Esophagus muscularis mucosa (tissue), 4 donors: ENCODE measurements at regions not wholly inside any gene's neighbourhood (a gene's known extent, or its start where the extent isn't known, plus 50 kb on each side); places are given as distances from the start of the nearest gene placed in this dataset.
A peak's percentile ranks its signal among the peaks of the same experiment; 100 is the strongest.

Experiments
- DNase-seq: peaks from one replicate; pipeline ENCODE4 v3.0.0-alpha.2; 2017; ENCODE audit errors: extremely low spot score
- H3K27ac ChIP-seq, 4 donors: fragments of 200-600 bp; sonication (generic); replicated peaks in 1 of 4; 1 replicate in 3 of 4; 2 replicates in 1 of 4; pipeline ENCODE4 v1.5.1; 2016 to 2019; ENCODE audit warnings: mild to moderate bottlenecking in 1 of 4
- H3K27me3 ChIP-seq, 4 donors: fragments of 200-600 bp; sonication (generic); one replicate each; pipeline versions ENCODE4 v1.5.1 to v1.6.0; 2016 to 2019
- H3K36me3 ChIP-seq, 4 donors: fragments of 200-600 bp; sonication (generic); one replicate each; pipeline ENCODE4 v1.5.1; 2016 to 2019
- H3K4me1 ChIP-seq, 4 donors: fragments of 200-600 bp; sonication (generic); one replicate each; pipeline ENCODE4 v1.5.1; 2016 to 2019
- H3K4me3 ChIP-seq, 4 donors: fragments of 200-600 bp; sonication (generic); 1 replicate in 2 of 4; 2 replicates in 2 of 4; pipeline ENCODE4 v1.5.1; 2016 to 2019; ENCODE audit warnings: mild to moderate bottlenecking in 4 of 4, moderate library complexity in 1 of 4
- H3K9me3 ChIP-seq, 4 donors: fragments of 200-600 bp; sonication (generic); 1 replicate in 3 of 4; 2 replicates in 1 of 4; pipeline ENCODE4 v1.5.1; 2016 to 2019
- CTCF ChIP-seq, 3 experiments: fragments of 200-600 bp in 2 of 3; fragments of 450-650 bp in 1 of 3; sonication (generic) in 2 of 3; IDR thresholded peaks; one replicate each; pipeline ENCODE4 v1.5.1; 2017 to 2019; ENCODE audit warnings: antibody characterized with exemption in 3 of 3, mild to moderate bottlenecking in 2 of 3, moderate library complexity in 1 of 3
- EP300 ChIP-seq: sonication (generic); formaldehyde crosslinking; IDR thresholded peaks from one replicate; pipeline ENCODE4 v1.6.1; 2017; ENCODE audit warnings: antibody characterized with exemption
- POLR2A ChIP-seq: fragments of 450-650 bp; IDR thresholded peaks from one replicate; pipeline ENCODE4 v1.6.1; 2017; ENCODE audit warnings: antibody characterized with exemption, moderate library complexity, mild to moderate bottlenecking, low read depth
- POLR2AphosphoS5 ChIP-seq, 2 donors: sonication (generic); formaldehyde crosslinking; IDR thresholded peaks; one replicate each; pipeline ENCODE4 v1.6.1; 2017; ENCODE audit warnings: antibody characterized with exemption in 2 of 2
- WGBS: methylation state at CpG from one replicate; pipeline ENCODE4 v1.1.5; 2018; 5-methylcytosine and 5-hydroxymethylcytosine counted together
- intact Hi-C: fragments of 100-400 bp; cut with DNase I; formaldehyde crosslinking; loops from one replicate; pipeline ENCODE4 v1.15.1; 2023

- no peak overlapping the region for H3K4me3 ChIP-seq
- H3K36me3 ChIP-seq, result no peaks in the 10 kb centered on the region
- no peak for DNase-seq
- H3K27me3 ChIP-seq, result no peaks in the 10 kb centered on the region
- no peak overlapping the region for H3K27ac ChIP-seq
- WGBS, result 67% methylated on average over 5 of the region's 5 CpGs
- TF ChIP-seq POLR2AphosphoS5 (IDR thresholded peaks at IDR 0.05), result no peak
- no peak for TF ChIP-seq POLR2A
- TF ChIP-seq CTCF (IDR thresholded peaks at IDR 0.05), result no peak
- no peak for TF ChIP-seq EP300
- intact Hi-C loops, result no loop called here
- no peaks in the 10 kb centered on the region for H3K4me1 ChIP-seq
- no peaks in the 10 kb centered on the region for H3K9me3 ChIP-seq
These were observed 184.7 kb downstream of the TMA16 start for GRCh38 chr4:163679189-163679588.

GRCh38 chr4:163680386-163681098, 186.1 kb downstream of the TMA16 start:
- DNase-seq, result no peak
- Histone ChIP-seq H3K27me3 (no peaks in the 10 kb centered on the region), H3K4me3 (no peak overlapping the region), H3K27ac (no peak overlapping the region), H3K9me3 (no peaks in the 10 kb centered on the region), H3K36me3 (no peaks in the 10 kb centered on the region), H3K4me1 (no peaks in the 10 kb centered on the region)
- no peak for TF ChIP-seq POLR2AphosphoS5 (IDR thresholded peaks at IDR 0.05)
- TF ChIP-seq EP300, result no peak
- no peak for TF ChIP-seq CTCF (IDR thresholded peaks at IDR 0.05)
- 44% methylated on average over 1 of the region's 1 CpG for WGBS
- intact Hi-C loops, result no loop called here

GRCh38 chr4:163681208-163681821, 186.8 kb downstream of the TMA16 start:
- TF ChIP-seq EP300 (no peak), CTCF (IDR thresholded peaks at IDR 0.05) (peak in 2 of 3 experiments; percentile 27 to 39)
- intact Hi-C loops, result no loop called here
- 36% methylated on average over 2 of the region's 2 CpGs for WGBS

GRCh38 chr4:163688856-163689255, 194.4 kb downstream of the TMA16 start:
- no peak for DNase-seq
- TF ChIP-seq CTCF (IDR thresholded peaks at IDR 0.05), result no peak
- no peak for TF ChIP-seq POLR2A
- TF ChIP-seq EP300, result no peak
- no peak for TF ChIP-seq POLR2AphosphoS5 (IDR thresholded peaks at IDR 0.05)
- H3K4me3 ChIP-seq, result no peak overlapping the region
- H3K9me3 ChIP-seq, result no peaks in the 10 kb centered on the region
- intact Hi-C loops, result no loop called here
- H3K4me1 ChIP-seq, result no peaks in the 10 kb centered on the region
- H3K27me3 ChIP-seq, result no peaks in the 10 kb centered on the region
- H3K27ac ChIP-seq, result no peak overlapping the region
- no peaks in the 10 kb centered on the region for H3K36me3 ChIP-seq

More at GRCh38 chr4:163681208-163681821, 186.8 kb downstream of the TMA16 start:
- no peak overlapping the region for H3K27ac ChIP-seq
- no peaks in the 10 kb centered on the region for H3K4me1 ChIP-seq
- no peaks in the 10 kb centered on the region for H3K9me3 ChIP-seq
- H3K4me3 ChIP-seq, result no peak overlapping the region
- DNase-seq, result no peak
- H3K27me3 ChIP-seq, result no peaks in the 10 kb centered on the region
- H3K36me3 ChIP-seq, result no peaks in the 10 kb centered on the region

GRCh38 chr4:163693211-163693610, 198.7 kb downstream of the TMA16 start:
- no peak overlapping the region for H3K27ac ChIP-seq
- H3K27me3 ChIP-seq, result peaks cover 0 to 3% (median 0%) of the 10 kb centered on the region in 4 donors
- no peak overlapping the region for H3K4me3 ChIP-seq
- no peaks in the 10 kb centered on the region for H3K9me3 ChIP-seq
- DNase-seq, result no peak
- intact Hi-C loops, result no loop called here
- H3K4me1 ChIP-seq, result no peaks in the 10 kb centered on the region
- H3K36me3 ChIP-seq, result no peaks in the 10 kb centered on the region
- no peak for TF ChIP-seq POLR2A
- no peak for TF ChIP-seq CTCF (IDR thresholded peaks at IDR 0.05)
- no peak for TF ChIP-seq POLR2AphosphoS5 (IDR thresholded peaks at IDR 0.05)
- no peak for TF ChIP-seq EP300
